Spleen (tissue), 11 donors: ENCODE measurements at regions not wholly inside any gene's neighbourhood (a gene's known extent, or its start where the extent isn't known, plus 50 kb on each side); places are given as distances from the start of the nearest gene placed in this dataset.

ENCODE experiments used
- DNase-seq: peaks from one replicate; pipeline ENCODE4 v3.0.0-alpha.2; 2020
- H3K27ac ChIP-seq, 8 donors: fragments of 200-600 bp; sonication (generic) in 7 of 8; 1 replicate in 4 of 8; 2 replicates in 4 of 8; pipeline versions ENCODE4 v1.5.0 to v1.8.0; 2016 to 2021; ENCODE audit warnings: inconsistent platforms in 4 of 8, mild to moderate bottlenecking in 4 of 8, moderate library complexity in 1 of 8
- H3K27me3 ChIP-seq, 7 donors: fragments of 200-600 bp; sonication (generic) in 6 of 7; replicated peaks in 1 of 7; 1 replicate in 4 of 7; 2 replicates in 3 of 7; pipeline versions ENCODE4 v1.5.0 to v1.8.0; 2016 to 2021; ENCODE audit warnings: inconsistent platforms in 3 of 7, mild to moderate bottlenecking in 1 of 7
- H3K36me3 ChIP-seq, 6 donors: fragments of 200-600 bp; sonication (generic) in 5 of 6; 1 replicate in 4 of 6; 2 replicates in 2 of 6; pipeline versions ENCODE4 v1.5.0 to v1.8.0; 2016 to 2021; ENCODE audit warnings: inconsistent platforms in 2 of 6
- H3K4me1 ChIP-seq, 6 donors: fragments of 200-600 bp; sonication (generic) in 5 of 6; 1 replicate in 3 of 6; 2 replicates in 3 of 6; pipeline versions ENCODE4 v1.5.0 to v1.8.0; 2016 to 2021; ENCODE audit warnings: inconsistent platforms in 3 of 6
- H3K4me3 ChIP-seq, 8 donors: fragments of 200-600 bp; sonication (generic) in 7 of 8; 1 replicate in 4 of 8; 2 replicates in 4 of 8; pipeline versions ENCODE4 v1.5.0 to v1.8.0; 2016 to 2021; ENCODE audit warnings: inconsistent platforms in 4 of 8, mild to moderate bottlenecking in 4 of 8, moderate library complexity in 2 of 8
- H3K9me3 ChIP-seq, 8 donors: fragments of 200-600 bp; sonication (generic) in 7 of 8; 1 replicate in 4 of 8; 2 replicates in 4 of 8; pipeline versions ENCODE4 v1.5.0 to v1.8.0; 2016 to 2021; ENCODE audit warnings: inconsistent platforms in 4 of 8
- POLR2A ChIP-seq, 3 donors: fragments of 450-650 bp; IDR thresholded peaks; one replicate each; pipeline ENCODE4 v1.5.1; 2017; ENCODE audit warnings: antibody characterized with exemption in 3 of 3, mild to moderate bottlenecking in 1 of 3
- POLR2AphosphoS5 ChIP-seq, 3 donors: sonication (generic); formaldehyde crosslinking; IDR thresholded peaks; one replicate each; pipeline ENCODE4 v1.5.1; 2017; ENCODE audit warnings: antibody characterized with exemption in 3 of 3
- WGBS, 5 donors: extraction: QIAGEN DNeasy Blood & Tissue Kit in 3 of 5; methylation state at CpG; one replicate each; pipeline versions ENCODE4 v1.1.5 to v1.1.7; 2013 to 2018; 5-methylcytosine and 5-hydroxymethylcytosine counted together
- intact Hi-C: fragments of 100-400 bp; cut with DNase I; formaldehyde crosslinking; loops from one replicate; pipeline ENCODE4 v1.15.0; 2023; ENCODE audit warnings: low total_unique reads
- TF ChIP-seq, protein P1 (sequence below), 11 experiments: fragments of 200-600 bp in 7 of 11; fragments of 450-650 bp in 4 of 11; sonication (generic) in 4 of 11; IDR thresholded peaks in 8 of 11; conservative IDR thresholded peaks in 3 of 11; 1 replicate in 7 of 11; 2 replicates in 4 of 11; pipeline versions ENCODE4 v1.4.0 to v1.8.0; 2016 to 2021; ENCODE audit warnings: antibody characterized with exemption in 11 of 11, inconsistent platforms in 4 of 11, mild to moderate bottlenecking in 1 of 11
- donor health status: healthy with polysubstance abuse.
- donor health status: DM: no; HTN: no; CAD: no; lungs with moderate emphysema.
- donor health status: DM: no; HTN: no; CAD: no.
- donor health status: Bipolar disorder and iron deficiency.
- donor health status: healthy.
- donor health status: DM: no; HTN: no; CAD: no.
- donor health status: DM: yes; HTN: yes; CAD: no.

DNA sequence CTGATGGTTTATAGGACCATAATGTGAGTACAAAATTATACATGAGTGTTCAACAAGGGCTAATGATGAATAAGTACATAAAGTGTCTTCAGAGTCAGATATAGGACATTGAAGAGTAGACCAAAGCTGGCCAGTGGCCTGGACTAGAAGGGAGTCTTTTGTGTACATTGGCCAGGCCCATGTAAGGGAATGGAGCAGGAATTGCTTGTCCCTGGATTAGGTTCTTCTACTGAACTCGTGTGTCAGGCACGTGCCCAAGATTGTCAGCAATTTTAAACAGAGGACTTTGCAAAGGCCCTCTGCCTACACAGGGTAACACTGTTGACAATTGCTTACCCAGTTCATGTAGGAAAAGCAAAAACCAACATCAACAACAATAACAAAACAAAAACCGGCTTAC is 196.0 kb upstream of the SEL1L start:
- Histone ChIP-seq H3K4me3 (no peak overlapping the region), H3K27me3 (no peaks in the 10 kb centered on the region), H3K27ac (no peak overlapping the region), H3K4me1 (no peaks in the 10 kb centered on the region), H3K36me3 (no peaks in the 10 kb centered on the region), H3K9me3 (peaks cover 0 to 7% (median 0%) of the 10 kb centered on the region in 8 donors)
- no peak for DNase-seq
- WGBS, 5 donors: 83 to 93% (median 87%) methylated on average over 3 of the region's 3 CpGs
- intact Hi-C loops: no loop called here
- TF ChIP-seq, protein P1, sequence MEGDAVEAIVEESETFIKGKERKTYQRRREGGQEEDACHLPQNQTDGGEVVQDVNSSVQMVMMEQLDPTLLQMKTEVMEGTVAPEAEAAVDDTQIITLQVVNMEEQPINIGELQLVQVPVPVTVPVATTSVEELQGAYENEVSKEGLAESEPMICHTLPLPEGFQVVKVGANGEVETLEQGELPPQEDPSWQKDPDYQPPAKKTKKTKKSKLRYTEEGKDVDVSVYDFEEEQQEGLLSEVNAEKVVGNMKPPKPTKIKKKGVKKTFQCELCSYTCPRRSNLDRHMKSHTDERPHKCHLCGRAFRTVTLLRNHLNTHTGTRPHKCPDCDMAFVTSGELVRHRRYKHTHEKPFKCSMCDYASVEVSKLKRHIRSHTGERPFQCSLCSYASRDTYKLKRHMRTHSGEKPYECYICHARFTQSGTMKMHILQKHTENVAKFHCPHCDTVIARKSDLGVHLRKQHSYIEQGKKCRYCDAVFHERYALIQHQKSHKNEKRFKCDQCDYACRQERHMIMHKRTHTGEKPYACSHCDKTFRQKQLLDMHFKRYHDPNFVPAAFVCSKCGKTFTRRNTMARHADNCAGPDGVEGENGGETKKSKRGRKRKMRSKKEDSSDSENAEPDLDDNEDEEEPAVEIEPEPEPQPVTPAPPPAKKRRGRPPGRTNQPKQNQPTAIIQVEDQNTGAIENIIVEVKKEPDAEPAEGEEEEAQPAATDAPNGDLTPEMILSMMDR (IDR thresholded peaks at IDR 0.05 in 8 of 11, conservative IDR thresholded peaks at IDR 0.05 in 3 of 11): no peak
- no peak for TF ChIP-seq POLR2A (IDR thresholded peaks at IDR 0.05)
- TF ChIP-seq POLR2AphosphoS5 (IDR thresholded peaks at IDR 0.05): no peak

DNA sequence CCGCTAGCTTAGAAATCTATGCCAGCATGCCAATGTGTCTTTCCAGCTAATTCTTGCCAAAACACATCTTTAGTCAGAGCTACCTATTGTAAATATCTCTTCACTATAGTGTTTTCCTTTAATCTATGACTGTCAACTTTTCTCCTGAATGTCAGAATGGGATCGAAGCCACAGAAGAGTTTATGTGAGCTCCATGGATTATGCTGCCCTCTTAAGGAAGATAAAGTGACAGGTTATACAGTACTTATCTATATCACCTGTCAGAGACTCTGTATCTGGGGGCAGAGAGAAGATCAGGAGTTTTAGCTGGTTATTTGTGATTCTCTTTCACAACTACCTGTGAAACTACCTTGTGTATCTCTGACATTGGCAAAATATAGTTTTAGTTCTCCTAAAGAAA is 204.3 kb upstream of the SEL1L start:
- no peak for DNase-seq
- H3K9me3 ChIP-seq: peaks cover 0 to 7% (median 0%) of the 10 kb centered on the region in 8 donors
- H3K36me3 ChIP-seq: no peaks in the 10 kb centered on the region
- TF ChIP-seq, protein P1 (IDR thresholded peaks at IDR 0.05 in 8 of 11, conservative IDR thresholded peaks at IDR 0.05 in 3 of 11): no peak
- TF ChIP-seq POLR2AphosphoS5 (IDR thresholded peaks at IDR 0.05) (no peak), POLR2A (IDR thresholded peaks at IDR 0.05) (no peak)
- H3K4me3 ChIP-seq: no peak overlapping the region
- no peaks in the 10 kb centered on the region for H3K4me1 ChIP-seq
- no peak overlapping the region for H3K27ac ChIP-seq
- intact Hi-C loops: no loop called here
- no peaks in the 10 kb centered on the region for H3K27me3 ChIP-seq
- 81 to 97% (median 86%) methylated on average over 2 of the region's 2 CpGs for WGBS, 5 donors

DNA sequence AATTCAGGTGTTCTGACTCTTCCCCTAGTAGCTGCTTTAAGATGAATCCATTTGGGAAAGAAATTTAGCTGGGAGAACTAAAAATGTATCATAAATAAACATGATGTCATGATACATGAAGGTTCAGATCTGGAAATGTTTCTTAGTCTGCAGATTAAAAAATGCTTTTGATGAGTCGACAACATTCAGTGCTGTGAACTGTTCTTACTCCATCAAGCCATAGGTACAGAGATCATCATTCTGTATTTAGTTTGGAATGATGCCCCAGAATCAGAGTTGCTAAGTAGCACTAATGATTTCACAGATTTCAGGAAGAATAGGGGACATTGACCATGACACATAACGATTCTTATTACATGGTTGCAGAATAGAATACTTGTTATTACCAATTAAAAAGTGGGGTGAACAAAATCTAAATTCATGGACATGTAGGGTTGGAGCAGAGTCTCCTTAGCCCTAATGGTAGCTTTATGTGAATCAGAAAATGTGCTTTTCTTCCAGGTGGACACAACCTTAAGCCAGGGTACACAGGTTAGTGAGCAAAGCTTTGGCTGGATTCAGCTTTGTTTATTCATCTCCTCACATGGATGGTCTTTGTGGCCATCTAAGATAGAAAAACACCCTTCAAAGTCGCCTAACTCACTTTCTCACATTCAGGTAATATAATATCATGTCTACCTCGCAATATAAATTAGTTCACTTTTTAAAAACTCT is 205.4 kb upstream of the SEL1L start:
- DNase-seq: no peak
- 79 to 88% (median 84%) methylated on average over 4 of the region's 4 CpGs for WGBS, 5 donors
- no peaks in the 10 kb centered on the region for H3K4me1 ChIP-seq
- intact Hi-C loops: no loop called here
- TF ChIP-seq, protein P1 (IDR thresholded peaks at IDR 0.05 in 8 of 11, conservative IDR thresholded peaks at IDR 0.05 in 3 of 11): no peak
- no peak for TF ChIP-seq POLR2A (IDR thresholded peaks at IDR 0.05)
- no peaks in the 10 kb centered on the region for H3K36me3 ChIP-seq
- H3K27me3 ChIP-seq: no peaks in the 10 kb centered on the region
- no peak overlapping the region for H3K27ac ChIP-seq
- peaks cover 0 to 3% (median 0%) of the 10 kb centered on the region in 8 donors for H3K9me3 ChIP-seq
- H3K4me3 ChIP-seq: no peak overlapping the region

DNA sequence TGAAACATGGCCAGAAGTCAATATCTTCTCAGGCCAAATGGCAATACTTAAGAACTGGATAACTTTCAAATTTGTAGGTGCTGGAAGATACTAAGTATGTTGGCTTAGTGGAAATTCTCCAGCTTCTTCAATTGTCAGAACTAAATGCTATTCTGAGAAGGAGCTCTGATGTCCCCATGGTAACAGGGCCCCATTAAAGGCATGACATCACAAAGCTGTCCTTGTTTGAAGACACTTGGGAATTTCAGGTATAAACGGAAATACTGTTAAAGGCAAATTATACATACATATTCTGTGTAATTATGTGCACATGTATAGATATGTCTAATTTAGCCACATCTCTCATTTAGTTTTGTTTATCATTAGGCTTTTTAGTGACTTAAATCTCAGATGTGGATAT is 210.0 kb upstream of the SEL1L start:
- WGBS, 5 donors: 79 to 94% (median 85%) methylated on average over 1 of the region's 1 CpG
- intact Hi-C loops: no loop called here
- Histone ChIP-seq H3K36me3 (no peaks in the 10 kb centered on the region), H3K27ac (no peak overlapping the region), H3K9me3 (no peaks in the 10 kb centered on the region), H3K4me1 (no peaks in the 10 kb centered on the region), H3K27me3 (no peaks in the 10 kb centered on the region), H3K4me3 (no peak overlapping the region)
- DNase-seq: no peak
- TF ChIP-seq POLR2AphosphoS5 (IDR thresholded peaks at IDR 0.05) (no peak), POLR2A (IDR thresholded peaks at IDR 0.05) (no peak)
- TF ChIP-seq, protein P1 (IDR thresholded peaks at IDR 0.05 in 8 of 11, conservative IDR thresholded peaks at IDR 0.05 in 3 of 11): no peak
